ENCODE measurements at regions not wholly inside any gene's neighbourhood (a gene's known extent, or its start where the extent isn't known, plus 50 kb on each side); places are given as distances from the start of the nearest gene placed in this dataset.

DNA sequence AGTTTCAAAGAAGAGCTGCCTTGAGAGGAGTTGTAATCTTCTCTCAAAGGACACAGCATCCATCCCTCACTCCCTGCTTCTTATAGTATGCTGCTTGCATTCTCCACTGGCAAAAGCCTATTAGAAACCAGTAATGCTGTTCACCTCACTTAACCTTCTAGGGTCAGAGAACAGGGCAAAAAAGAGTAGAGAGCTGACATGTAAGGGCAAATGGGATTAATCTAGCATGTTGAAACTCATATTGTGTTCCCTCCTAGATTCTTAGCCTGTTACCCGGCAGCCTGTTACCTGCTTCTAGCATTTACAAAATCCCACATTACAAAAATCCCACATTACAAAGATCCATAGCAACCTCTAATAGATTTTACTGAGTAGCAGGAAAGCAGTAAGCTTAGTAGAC is 244.7 kb downstream of the SLC7A11 start:
- Histone ChIP-seq H3K36me3 (ENCODE audit: low read depth, missing control alignments) (no peaks in the 10 kb centered on the region), H3K27ac (no peak overlapping the region), H3K4me1 (peaks cover 6% of the 10 kb centered on the region), H3K9me3 (no peaks in the 10 kb centered on the region), H3K4me3 (no peak overlapping the region), H3K27me3 (no peaks in the 10 kb centered on the region)
- intact Hi-C loops (cut with DNase I; ENCODE audit: low total_unique reads) = no loop called here
- DNase-seq = no peak
- WGBS, 2 donors = 49 to 100% methylated on average over 1 of the region's 1 CpG
- TF ChIP-seq POLR2A (IDR thresholded peaks at IDR 0.05) = no peak
- TF ChIP-seq, protein P1, sequence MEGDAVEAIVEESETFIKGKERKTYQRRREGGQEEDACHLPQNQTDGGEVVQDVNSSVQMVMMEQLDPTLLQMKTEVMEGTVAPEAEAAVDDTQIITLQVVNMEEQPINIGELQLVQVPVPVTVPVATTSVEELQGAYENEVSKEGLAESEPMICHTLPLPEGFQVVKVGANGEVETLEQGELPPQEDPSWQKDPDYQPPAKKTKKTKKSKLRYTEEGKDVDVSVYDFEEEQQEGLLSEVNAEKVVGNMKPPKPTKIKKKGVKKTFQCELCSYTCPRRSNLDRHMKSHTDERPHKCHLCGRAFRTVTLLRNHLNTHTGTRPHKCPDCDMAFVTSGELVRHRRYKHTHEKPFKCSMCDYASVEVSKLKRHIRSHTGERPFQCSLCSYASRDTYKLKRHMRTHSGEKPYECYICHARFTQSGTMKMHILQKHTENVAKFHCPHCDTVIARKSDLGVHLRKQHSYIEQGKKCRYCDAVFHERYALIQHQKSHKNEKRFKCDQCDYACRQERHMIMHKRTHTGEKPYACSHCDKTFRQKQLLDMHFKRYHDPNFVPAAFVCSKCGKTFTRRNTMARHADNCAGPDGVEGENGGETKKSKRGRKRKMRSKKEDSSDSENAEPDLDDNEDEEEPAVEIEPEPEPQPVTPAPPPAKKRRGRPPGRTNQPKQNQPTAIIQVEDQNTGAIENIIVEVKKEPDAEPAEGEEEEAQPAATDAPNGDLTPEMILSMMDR (IDR thresholded peaks at IDR 0.05) = no peak

DNA sequence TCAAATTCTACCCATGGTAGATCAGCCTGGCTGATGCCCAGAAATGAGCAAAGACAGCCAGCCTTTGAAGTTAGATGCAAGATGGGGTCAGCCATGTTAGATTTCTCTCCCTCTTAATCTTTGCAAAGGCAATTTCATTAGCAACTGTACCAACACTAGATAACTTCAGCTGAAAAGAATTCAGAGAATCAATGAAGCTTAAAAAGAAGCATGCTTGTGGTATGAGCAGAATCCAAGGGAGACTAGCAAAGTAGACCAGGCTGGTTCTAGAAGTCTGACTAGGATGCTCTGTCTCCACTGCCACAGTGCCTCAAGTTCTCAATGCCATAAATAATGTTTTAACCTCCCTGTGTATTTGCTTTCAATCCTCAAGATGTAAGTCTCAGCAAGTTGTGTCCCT is 247.3 kb downstream of the SLC7A11 start:
- Histone ChIP-seq H3K4me3 (no peak overlapping the region), H3K27ac (no peak overlapping the region)

DNA sequence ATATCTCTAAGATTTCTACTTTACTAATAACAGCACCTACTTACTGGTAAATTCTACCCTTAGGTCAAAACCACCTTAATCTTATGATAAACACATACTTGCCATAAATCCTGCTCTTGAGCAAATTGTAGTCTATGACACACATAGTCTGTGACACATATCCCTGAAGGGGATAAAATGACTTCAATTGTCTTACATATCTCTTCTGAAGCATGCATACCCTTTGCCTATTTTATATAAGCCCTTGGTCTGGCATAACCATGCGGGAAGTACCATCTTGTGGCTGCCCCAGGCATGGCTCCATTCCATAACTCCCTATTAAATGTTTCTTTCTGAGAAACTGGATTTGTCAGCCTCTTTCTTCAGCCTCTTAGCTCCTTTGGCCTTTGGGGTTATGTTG is 248.9 kb downstream of the SLC7A11 start:
- no peaks in the 10 kb centered on the region for H3K9me3 ChIP-seq
- intact Hi-C loops (cut with DNase I; ENCODE audit: low total_unique reads) = no loop called here
- H3K4me1 ChIP-seq = no peaks in the 10 kb centered on the region
- no peak for DNase-seq
- H3K4me3 ChIP-seq = no peak overlapping the region
- no peaks in the 10 kb centered on the region for H3K36me3 ChIP-seq (ENCODE audit: low read depth, missing control alignments)
- 95 to 96% methylated on average over 1 of the region's 1 CpG for WGBS, 2 donors
- H3K27me3 ChIP-seq = no peaks in the 10 kb centered on the region
- H3K27ac ChIP-seq = no peak overlapping the region
- TF ChIP-seq, protein P1 (IDR thresholded peaks at IDR 0.05) = no peak
- TF ChIP-seq POLR2A (IDR thresholded peaks at IDR 0.05) = no peak

More for the DNA sequence above, 247.3 kb downstream of the SLC7A11 start:
- Histone ChIP-seq H3K27me3 (no peaks in the 10 kb centered on the region), H3K36me3 (ENCODE audit: low read depth, missing control alignments) (no peaks in the 10 kb centered on the region), H3K9me3 (no peaks in the 10 kb centered on the region), H3K4me1 (peaks cover 6% of the 10 kb centered on the region)
- intact Hi-C loops (cut with DNase I; ENCODE audit: low total_unique reads) = no loop called here
- TF ChIP-seq, protein P1 (IDR thresholded peaks at IDR 0.05) = no peak
- no peak for TF ChIP-seq POLR2A (IDR thresholded peaks at IDR 0.05)
- no peak for DNase-seq

DNA sequence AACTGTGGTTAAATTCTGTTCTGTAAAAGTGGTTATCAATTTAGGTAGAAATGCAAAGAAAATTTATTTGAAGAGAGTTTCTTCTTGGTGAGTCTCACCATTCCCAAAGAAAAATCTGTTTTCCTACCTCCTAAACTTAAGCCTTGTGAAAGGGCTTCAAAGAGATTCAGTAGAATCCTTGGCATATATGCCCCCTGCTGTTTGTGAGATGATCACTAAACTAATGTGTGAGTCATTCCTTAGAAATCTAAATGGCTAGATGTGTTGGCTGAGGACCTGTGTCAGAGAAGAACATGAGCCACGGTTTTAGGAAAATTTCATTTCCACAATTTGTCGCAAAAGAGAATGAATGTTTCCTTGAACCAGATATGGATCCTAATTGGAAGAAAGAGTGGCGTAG is 260.9 kb downstream of the SLC7A11 start:
- Histone ChIP-seq H3K27ac (no peak overlapping the region), H3K9me3 (no peaks in the 10 kb centered on the region), H3K36me3 (ENCODE audit: low read depth, missing control alignments) (no peaks in the 10 kb centered on the region), H3K27me3 (no peaks in the 10 kb centered on the region), H3K4me3 (no peak overlapping the region), H3K4me1 (no peaks in the 10 kb centered on the region)
- TF ChIP-seq, protein P1 (IDR thresholded peaks at IDR 0.05) = no peak
- TF ChIP-seq POLR2A (IDR thresholded peaks at IDR 0.05) = no peak
- DNase-seq = no peak
- WGBS, 2 donors = 88 to 91% methylated on average over 3 of the region's 3 CpGs
- intact Hi-C loops (cut with DNase I; ENCODE audit: low total_unique reads) = no loop called here

DNA sequence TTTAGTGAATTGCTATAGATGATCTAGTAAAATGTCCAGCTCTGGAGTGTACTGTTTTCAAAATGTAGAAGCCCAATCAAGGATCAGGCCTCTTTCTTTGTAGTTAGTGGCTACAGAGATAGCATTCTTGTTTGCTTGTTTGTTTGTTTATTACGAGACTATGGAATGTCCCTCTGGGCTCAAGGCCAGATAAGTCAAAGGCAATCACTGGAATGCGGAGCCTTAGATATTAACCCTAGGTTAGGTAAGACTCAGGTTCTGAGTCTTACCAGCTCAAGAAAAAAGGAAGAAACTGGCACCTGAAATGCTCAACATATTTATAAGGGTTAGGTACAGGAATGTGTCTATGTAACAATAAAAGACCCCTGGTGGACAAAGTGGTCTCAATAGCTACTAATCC is 261.5 kb downstream of the SLC7A11 start:
- H3K4me1 ChIP-seq = no peaks in the 10 kb centered on the region
- H3K9me3 ChIP-seq = no peaks in the 10 kb centered on the region
- no peak for DNase-seq
- H3K36me3 ChIP-seq (ENCODE audit: low read depth, missing control alignments) = no peaks in the 10 kb centered on the region
- no peak overlapping the region for H3K27ac ChIP-seq
- no peaks in the 10 kb centered on the region for H3K27me3 ChIP-seq
- no peak for TF ChIP-seq POLR2A (IDR thresholded peaks at IDR 0.05)
- TF ChIP-seq, protein P1 (IDR thresholded peaks at IDR 0.05) = no peak
- H3K4me3 ChIP-seq = no peak overlapping the region
- 78% methylated on average over 2 of the region's 2 CpGs for WGBS, 2 donors
- intact Hi-C loops (cut with DNase I; ENCODE audit: low total_unique reads) = no loop called here

All from testis (tissue), 2 donors.